GM10266 (cell line): ENCODE measurements at regions not wholly inside any gene's neighbourhood (a gene's known extent, or its start where the extent isn't known, plus 50 kb on each side); places are given as distances from the start of the nearest gene placed in this dataset.

Experiments
- DNase-seq: peaks from one replicate; pipeline ENCODE4 v3.0.0; 2012; ENCODE audit errors: extremely low spot score
- TF ChIP-seq, protein P1 (sequence below): IDR thresholded peaks from 2 replicates; pipeline ENCODE4 v1.5.1; 2012; ENCODE audit warnings: mild to moderate bottlenecking, low read depth; ENCODE audit not compliant: control insufficient read depth, insufficient read depth; ENCODE audit errors: missing control alignments

DNA sequence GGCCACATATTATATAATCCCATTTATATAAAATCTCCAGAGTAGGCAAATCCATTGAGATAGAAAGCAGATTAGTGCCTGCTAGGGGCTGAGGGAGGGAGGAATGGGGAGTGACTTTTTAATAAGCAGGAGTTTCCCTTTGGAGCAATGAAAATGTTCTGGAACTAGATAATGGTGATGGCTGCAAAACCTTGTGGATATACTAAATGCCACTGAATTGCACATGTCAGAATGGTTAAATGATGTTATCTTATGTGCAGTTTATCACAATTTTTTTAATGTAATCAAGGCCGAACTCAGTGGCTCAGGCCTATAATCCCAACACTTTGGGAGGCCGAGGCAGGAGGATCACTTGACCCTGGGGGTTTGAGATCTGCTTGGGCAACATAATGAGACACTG lies 145.5 kb upstream of the AUTS2 start:
- no peak for DNase-seq
- TF ChIP-seq, protein P1, sequence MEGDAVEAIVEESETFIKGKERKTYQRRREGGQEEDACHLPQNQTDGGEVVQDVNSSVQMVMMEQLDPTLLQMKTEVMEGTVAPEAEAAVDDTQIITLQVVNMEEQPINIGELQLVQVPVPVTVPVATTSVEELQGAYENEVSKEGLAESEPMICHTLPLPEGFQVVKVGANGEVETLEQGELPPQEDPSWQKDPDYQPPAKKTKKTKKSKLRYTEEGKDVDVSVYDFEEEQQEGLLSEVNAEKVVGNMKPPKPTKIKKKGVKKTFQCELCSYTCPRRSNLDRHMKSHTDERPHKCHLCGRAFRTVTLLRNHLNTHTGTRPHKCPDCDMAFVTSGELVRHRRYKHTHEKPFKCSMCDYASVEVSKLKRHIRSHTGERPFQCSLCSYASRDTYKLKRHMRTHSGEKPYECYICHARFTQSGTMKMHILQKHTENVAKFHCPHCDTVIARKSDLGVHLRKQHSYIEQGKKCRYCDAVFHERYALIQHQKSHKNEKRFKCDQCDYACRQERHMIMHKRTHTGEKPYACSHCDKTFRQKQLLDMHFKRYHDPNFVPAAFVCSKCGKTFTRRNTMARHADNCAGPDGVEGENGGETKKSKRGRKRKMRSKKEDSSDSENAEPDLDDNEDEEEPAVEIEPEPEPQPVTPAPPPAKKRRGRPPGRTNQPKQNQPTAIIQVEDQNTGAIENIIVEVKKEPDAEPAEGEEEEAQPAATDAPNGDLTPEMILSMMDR: no peak

GRCh38 chr7:69457595-69458504 lies 140.4 kb upstream of the AUTS2 start:
- TF ChIP-seq, protein P1: no peak
- DNase-seq: no peak

DNA sequence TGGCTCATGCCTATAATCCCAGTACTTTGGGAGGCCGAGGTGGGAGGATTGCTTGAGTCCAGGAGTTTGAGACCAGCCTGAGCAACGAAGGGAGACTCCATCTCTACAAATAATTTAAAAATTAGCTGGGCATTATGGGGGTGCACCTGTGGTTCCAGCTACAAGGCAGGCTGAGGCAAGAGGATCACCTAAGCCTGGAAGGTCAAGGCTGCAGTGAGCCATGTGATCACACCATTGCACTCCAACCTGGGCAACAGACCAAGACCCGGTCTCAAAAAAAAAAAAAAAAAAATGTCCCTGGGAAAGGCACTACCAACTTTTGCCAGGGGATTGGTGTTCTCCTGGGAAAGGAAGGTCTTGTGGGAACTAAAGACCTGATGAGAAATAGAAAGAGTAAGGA lies 134.2 kb upstream of the AUTS2 start:
- no peak for DNase-seq
- TF ChIP-seq, protein P1: no peak

DNA sequence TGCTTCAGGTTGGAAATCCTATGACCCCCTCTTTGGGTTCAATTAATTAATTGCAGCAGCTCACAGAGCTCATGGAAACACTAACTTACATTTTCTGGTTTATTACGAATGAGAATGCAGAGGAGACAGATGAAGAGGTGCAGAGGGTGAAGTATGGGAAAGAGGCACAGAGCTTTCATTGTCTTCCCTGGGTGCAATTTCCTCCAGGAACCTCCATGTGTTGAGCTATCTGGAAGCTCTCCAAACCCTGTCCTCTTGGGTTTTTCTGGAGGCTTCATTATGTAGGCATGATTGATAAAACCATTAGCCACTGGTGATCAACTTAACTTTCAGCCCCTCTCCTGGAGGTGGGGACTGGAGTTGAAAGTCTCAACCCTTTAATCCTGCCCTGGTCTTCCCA lies 133.0 kb upstream of the AUTS2 start:
- DNase-seq: no peak
- TF ChIP-seq, protein P1: no peak

DNA sequence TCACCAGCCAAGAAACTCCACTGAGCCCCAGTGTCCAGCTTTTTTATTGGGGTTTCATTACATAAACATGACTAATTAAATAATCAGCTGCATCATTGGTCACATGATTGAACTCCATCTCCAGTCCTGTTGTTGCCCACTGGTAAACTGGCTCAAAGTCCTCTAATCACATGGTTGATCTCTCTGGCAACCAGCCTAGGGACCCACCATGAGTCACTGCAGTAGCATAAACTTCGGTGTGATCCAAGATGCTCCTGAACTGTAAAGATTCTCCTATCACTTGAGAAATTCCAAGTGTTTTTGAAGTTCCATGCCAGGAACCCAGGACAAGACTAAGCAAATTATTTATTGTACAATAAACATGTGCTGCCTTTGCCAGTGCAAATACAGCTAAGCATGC lies 130.4 kb upstream of the AUTS2 start:
- DNase-seq: no peak
- TF ChIP-seq, protein P1: no peak

DNA sequence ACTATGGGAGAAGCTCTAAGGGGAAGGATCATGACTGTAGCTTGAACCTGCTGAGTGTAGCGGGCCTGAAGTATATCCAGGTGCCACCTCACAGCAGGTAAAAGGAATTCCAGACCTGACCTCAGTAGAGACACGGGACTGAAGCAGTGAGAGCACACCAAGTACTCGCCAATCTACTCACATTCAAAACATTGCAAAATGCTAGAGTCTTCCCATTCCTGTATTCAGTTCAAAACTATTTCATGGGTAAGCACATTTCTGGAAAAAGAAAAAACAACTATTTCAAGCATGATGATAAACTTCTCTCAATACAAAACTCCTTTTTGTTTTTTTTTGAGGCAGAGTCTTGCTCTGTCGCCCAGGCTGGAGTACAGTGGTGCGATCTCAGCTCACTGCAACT lies 121.9 kb upstream of the AUTS2 start:
- no peak for DNase-seq
- TF ChIP-seq, protein P1: no peak

DNA sequence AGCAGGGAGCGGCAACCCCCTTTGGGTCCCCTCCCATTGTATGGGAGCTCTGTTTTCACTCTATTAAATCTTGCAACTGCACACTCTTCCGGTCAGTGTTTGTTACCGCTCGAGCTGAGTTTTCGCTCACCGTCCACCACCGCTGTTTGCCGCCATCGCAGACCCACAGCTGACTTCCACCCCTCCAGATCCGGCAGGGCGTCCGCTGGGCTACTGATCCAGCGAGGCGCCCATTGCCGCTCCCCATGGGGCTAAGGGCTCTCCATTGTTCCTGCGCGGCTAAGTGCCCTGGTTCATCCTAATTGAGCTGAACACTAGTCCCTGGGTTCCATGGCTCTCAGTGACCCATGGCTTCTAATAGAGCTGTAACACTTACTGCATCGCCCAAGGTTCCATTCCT lies 115.6 kb upstream of the AUTS2 start:
- TF ChIP-seq, protein P1: no peak
- no peak for DNase-seq
